MM.1S (cell line): ENCODE measurements at regions not wholly inside any gene's neighbourhood (a gene's known extent, or its start where the extent isn't known, plus 50 kb on each side); places are given as distances from the start of the nearest gene placed in this dataset.

ENCODE experiments used
- DNase-seq: peaks from one replicate; pipeline ENCODE4 v3.0.0-alpha.2; 2015
- H2AFZ ChIP-seq: fragments of 300-600 bp; sonication (generic); 2 replicates; pipeline ENCODE4 v1.6.0; 2016; ENCODE audit warnings: antibody characterized with exemption, low read length
- H3F3A ChIP-seq: fragments of 300-600 bp; sonication (generic); 2 replicates; pipeline ENCODE4 v1.6.1; 2016; ENCODE audit warnings: mild to moderate bottlenecking, antibody characterized with exemption, low read length, moderate library complexity, mixed read lengths; ENCODE audit not compliant: insufficient read depth
- H3K27ac ChIP-seq: fragments of 300-600 bp; sonication (generic); 2 replicates; pipeline ENCODE4 v1.5.1; 2016; ENCODE audit warnings: mild to moderate bottlenecking, low read length
- H3K27me3 ChIP-seq: fragments of 300-600 bp; sonication (generic); replicated peaks from 2 replicates; pipeline ENCODE4 v1.6.0; 2016; ENCODE audit warnings: low read length; ENCODE audit not compliant: insufficient read depth
- H3K36me3 ChIP-seq: fragments of 300-600 bp; sonication (generic); replicated peaks from 2 replicates; pipeline ENCODE4 v1.6.1; 2016; ENCODE audit warnings: mild to moderate bottlenecking, low read length, mixed read lengths; ENCODE audit not compliant: insufficient read depth
- H3K4me1 ChIP-seq: fragments of 300-600 bp; sonication (generic); 2 replicates; pipeline ENCODE4 v1.6.1; 2016; ENCODE audit warnings: low read length, mixed read lengths
- H3K4me2 ChIP-seq: fragments of 300-600 bp; sonication (generic); 2 replicates; pipeline ENCODE4 v1.6.0; 2016; ENCODE audit warnings: low read depth, low read length
- H3K4me3 ChIP-seq: fragments of 300-600 bp; sonication (generic); 2 replicates; pipeline ENCODE4 v1.5.1; 2016; ENCODE audit warnings: low read length, mixed read lengths
- H3K79me2 ChIP-seq: fragments of 300-600 bp; sonication (generic); 2 replicates; pipeline ENCODE4 v1.6.1; 2016; ENCODE audit warnings: mixed run types, low read length, mixed read lengths
- H3K9ac ChIP-seq: fragments of 300-600 bp; sonication (generic); 2 replicates; pipeline ENCODE4 v1.6.1; 2016; ENCODE audit warnings: low read length, mixed read lengths
- H3K9me2 ChIP-seq: fragments of 300-600 bp; sonication (generic); replicated peaks from 2 replicates; pipeline ENCODE4 v1.6.1; 2016; ENCODE audit warnings: mild to moderate bottlenecking, low read length, mixed read lengths; ENCODE audit not compliant: insufficient read depth
- H3K9me3 ChIP-seq: fragments of 300-600 bp; sonication (generic); replicated peaks from 2 replicates; pipeline ENCODE4 v1.6.1; 2016; ENCODE audit warnings: mild to moderate bottlenecking, low read length, mixed read lengths; ENCODE audit not compliant: insufficient read depth
- H4K20me1 ChIP-seq: fragments of 300-600 bp; sonication (generic); 2 replicates; pipeline ENCODE4 v1.6.1; 2016; ENCODE audit warnings: mild to moderate bottlenecking, low read length, moderate library complexity, mixed read lengths; ENCODE audit not compliant: insufficient read depth
- CTCF ChIP-seq: fragments of 300-600 bp; sonication (generic); IDR thresholded peaks from 2 replicates; pipeline ENCODE4 v1.5.1; 2016; ENCODE audit warnings: antibody characterized with exemption, low read length, mixed read lengths
- EZH2 ChIP-seq: fragments of 300-600 bp; sonication (generic); optimal IDR thresholded peaks from 2 replicates; pipeline ENCODE3; 2017; ENCODE audit warnings: low read depth, mild to moderate bottlenecking, antibody characterized with exemption, low read length, mixed read lengths
- EZH2phosphoT487 ChIP-seq: fragments of 300-600 bp; sonication (generic); IDR thresholded peaks from 2 replicates; pipeline ENCODE4 v1.6.1; 2018; ENCODE audit warnings: antibody characterized with exemption, low read length

DNA sequence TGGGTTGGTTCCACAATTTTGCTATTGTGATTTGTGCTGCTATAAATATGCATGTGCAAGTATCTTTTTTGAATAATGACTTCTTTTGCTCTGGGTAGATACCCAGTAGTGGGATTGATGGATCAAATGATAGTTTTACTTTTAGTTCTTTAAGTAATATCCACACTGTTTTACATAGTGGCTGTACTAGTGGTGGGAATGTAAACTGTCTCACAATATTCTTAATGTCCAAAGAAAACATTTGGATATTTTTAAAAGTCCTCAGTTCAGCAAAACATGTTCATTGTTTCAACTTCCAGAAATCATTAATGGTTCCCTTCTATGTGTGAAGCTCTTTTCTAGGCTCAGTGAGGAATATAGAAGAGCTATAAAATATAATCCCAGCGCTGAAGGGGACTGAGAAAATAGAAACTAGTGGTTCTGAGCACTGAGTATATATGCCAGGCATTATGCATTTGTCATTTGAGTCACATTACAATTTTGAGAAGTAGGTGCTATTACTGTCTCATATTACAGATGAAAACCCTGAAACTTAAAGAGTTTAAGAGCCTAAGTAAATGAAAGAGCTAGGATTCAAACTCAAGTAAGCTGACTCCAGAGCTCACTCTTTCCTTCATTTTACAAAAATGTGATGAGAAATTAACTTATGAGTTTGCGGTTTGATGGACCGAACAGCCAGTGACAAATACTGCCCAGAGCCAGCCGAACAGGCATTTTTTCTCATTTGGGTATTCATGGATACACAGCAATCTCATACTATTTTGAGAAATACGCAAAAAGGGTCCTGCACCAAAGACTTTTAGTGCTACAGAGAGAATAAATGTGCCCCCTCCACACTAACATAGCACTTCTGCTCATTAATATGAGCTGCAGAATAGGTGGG, 250.1 kb downstream of the TBX18 start:
- Histone ChIP-seq H3K9ac (no peak overlapping the region), H4K20me1 (no peaks in the 10 kb centered on the region), H3K4me3 (no peak overlapping the region), H3K79me2 (no peaks in the 10 kb centered on the region), H3K4me1 (no peaks in the 10 kb centered on the region), H3K9me2 (no peaks in the 10 kb centered on the region), H3K27ac (no peak overlapping the region), H2AFZ (no peak overlapping the region), H3K27me3 (no peaks in the 10 kb centered on the region), H3K9me3 (no peaks in the 10 kb centered on the region), H3K36me3 (no peaks in the 10 kb centered on the region), H3F3A (no peaks in the 10 kb centered on the region), H3K4me2 (no peak overlapping the region)
- DNase-seq, result no peak
- TF ChIP-seq CTCF (no peak), EZH2 (no peak), EZH2phosphoT487 (no peak)

DNA sequence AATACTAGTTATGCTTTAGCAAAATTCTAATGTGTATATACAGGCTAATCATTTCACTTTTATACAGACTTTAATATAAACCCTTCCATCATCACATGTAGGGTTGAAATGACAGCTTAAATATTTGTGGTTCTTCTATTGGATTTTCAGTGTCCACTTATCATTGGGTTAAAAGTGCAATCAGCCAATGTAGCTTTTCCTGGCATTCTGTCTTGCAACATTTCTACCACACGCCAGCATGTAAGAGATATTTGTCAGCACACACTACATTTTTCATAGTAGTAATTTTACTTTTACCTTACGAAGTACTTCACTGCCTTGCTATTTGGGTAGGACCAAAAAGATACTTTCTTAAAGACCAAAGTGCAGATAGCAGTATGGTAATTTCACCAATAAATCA, 252.0 kb downstream of the TBX18 start:
- DNase-seq, result no peak
- no peaks in the 10 kb centered on the region for H3K36me3 ChIP-seq
- H3K4me1 ChIP-seq, result no peaks in the 10 kb centered on the region
- no peak overlapping the region for H3K27ac ChIP-seq
- H3K79me2 ChIP-seq, result no peaks in the 10 kb centered on the region
- no peaks in the 10 kb centered on the region for H3K9me2 ChIP-seq
- no peaks in the 10 kb centered on the region for H3K9me3 ChIP-seq
- H3K4me3 ChIP-seq, result no peak overlapping the region
- H3K4me2 ChIP-seq, result no peak overlapping the region
- H2AFZ ChIP-seq, result no peak overlapping the region
- H4K20me1 ChIP-seq, result no peaks in the 10 kb centered on the region
- no peak overlapping the region for H3K9ac ChIP-seq
- no peaks in the 10 kb centered on the region for H3F3A ChIP-seq
- TF ChIP-seq EZH2 (no peak), CTCF (no peak)
- no peaks in the 10 kb centered on the region for H3K27me3 ChIP-seq

DNA sequence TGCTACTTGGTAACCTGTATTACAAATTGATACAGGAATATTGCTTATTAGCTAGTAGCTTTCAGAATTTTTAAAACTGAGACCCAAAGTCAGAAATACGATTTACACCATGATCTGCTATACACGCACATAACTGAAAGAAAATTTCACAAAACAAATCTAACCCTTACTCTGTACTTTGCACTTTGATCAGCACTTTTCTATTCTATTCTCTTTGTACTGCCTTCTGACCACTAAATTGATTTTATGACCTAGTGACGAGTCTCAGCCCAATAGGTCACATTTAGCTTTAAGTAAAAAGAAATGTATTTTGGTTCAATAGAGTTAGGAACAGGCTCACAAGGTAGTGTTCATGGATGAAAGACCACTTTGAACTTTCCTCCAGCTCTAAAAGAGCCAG, 252.5 kb downstream of the TBX18 start:
- H3K4me2 ChIP-seq, result no peak overlapping the region
- no peak overlapping the region for H3K27ac ChIP-seq
- no peaks in the 10 kb centered on the region for H3K36me3 ChIP-seq
- no peaks in the 10 kb centered on the region for H3K27me3 ChIP-seq
- no peak overlapping the region for H3K9ac ChIP-seq
- no peak for DNase-seq
- H2AFZ ChIP-seq, result no peak overlapping the region
- no peaks in the 10 kb centered on the region for H3K9me2 ChIP-seq
- no peaks in the 10 kb centered on the region for H3F3A ChIP-seq
- no peaks in the 10 kb centered on the region for H4K20me1 ChIP-seq
- H3K4me1 ChIP-seq, result no peaks in the 10 kb centered on the region
- H3K9me3 ChIP-seq, result no peaks in the 10 kb centered on the region
- TF ChIP-seq EZH2, result no peak
- TF ChIP-seq CTCF, result no peak
- TF ChIP-seq EZH2phosphoT487, result no peak
- no peaks in the 10 kb centered on the region for H3K79me2 ChIP-seq
- no peak overlapping the region for H3K4me3 ChIP-seq
